ENCODE measurements at regions not wholly inside any gene's neighbourhood (a gene's known extent, or its start where the extent isn't known, plus 50 kb on each side); places are given as distances from the start of the nearest gene placed in this dataset.

- no peak for TF ChIP-seq CTCF (IDR thresholded peaks at IDR 0.05)
- TF ChIP-seq POLR2A (IDR thresholded peaks at IDR 0.05; ENCODE audit: low read depth): no peak
- no peak for TF ChIP-seq POLR2AphosphoS5 (IDR thresholded peaks at IDR 0.05)
- TF ChIP-seq EP300 (IDR thresholded peaks at IDR 0.05): no peak
Measured at GRCh38 chr4:79547851-79548250, 139.8 kb upstream of the GK2 start.

Data from esophagus muscularis mucosa (tissue), 4 donors.